ENCODE measurements at regions not wholly inside any gene's neighbourhood (a gene's known extent, or its start where the extent isn't known, plus 50 kb on each side); places are given as distances from the start of the nearest gene placed in this dataset. TPM values are rescaled to one million over a fixed set of nuclear protein-coding genes. Genes with fewer than 3 reads are reported as not detected.
"Not testable (repeated sequence)": the region's sequence is repeated elsewhere in the genome, so short reads cannot be mapped to it uniquely, and the experiment has no call there.

DNA sequence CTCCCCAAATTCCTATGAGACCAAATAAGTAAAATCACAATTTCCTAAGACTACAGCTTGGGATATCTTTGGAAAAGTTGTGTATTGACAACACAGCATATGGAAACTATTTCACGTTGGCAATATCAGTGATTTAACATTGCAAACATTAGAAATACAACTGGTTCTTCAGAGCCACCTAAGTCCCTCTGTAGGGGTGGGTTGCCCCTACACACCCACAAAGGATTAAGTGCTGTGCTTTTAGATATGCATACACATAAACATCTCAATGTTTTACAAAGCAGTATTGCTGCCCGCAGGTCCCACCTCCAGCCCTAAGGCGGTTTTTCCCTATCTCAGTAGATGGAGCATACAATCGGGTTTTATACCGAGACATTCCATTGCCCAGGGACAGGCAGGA, 66.0 kb upstream of the DEFB108B start:
- H3K27ac ChIP-seq (ENCODE audit: low read depth, low read length); H3K9me3 ChIP-seq (ENCODE audit: control insufficient read depth, insufficient read depth, low read length); CTCF ChIA-PET; H3K27me3 ChIP-seq (ENCODE audit: control insufficient read depth, insufficient read depth, low read length); POLR2A ChIA-PET; H3K4me3 ChIP-seq (ENCODE audit: low read depth, low read length); DNase-seq (ENCODE audit: low read depth, low spot score): not testable (repeated sequence)

- DNase-seq (ENCODE audit: low read depth, low spot score); CTCF ChIA-PET; H3K27ac ChIP-seq (ENCODE audit: low read depth, low read length); H3K4me3 ChIP-seq (ENCODE audit: low read depth, low read length); POLR2A ChIA-PET; H3K9me3 ChIP-seq (ENCODE audit: control insufficient read depth, insufficient read depth, low read length); H3K27me3 ChIP-seq (ENCODE audit: control insufficient read depth, insufficient read depth, low read length): not testable (repeated sequence)
Measured at GRCh38 chr11:71772193-71772592, 60.8 kb upstream of the DEFB108B start.

- no peak for TF ChIP-seq CTCF (IDR thresholded peaks at IDR 0.05; ENCODE audit: low read depth, low read length)
- H3K27ac ChIP-seq (ENCODE audit: low read depth, low read length): no peak overlapping the region
- ChIA-PET CTCF (no interaction called here), POLR2A (no interaction called here)
- H3K4me3 ChIP-seq (ENCODE audit: low read depth, low read length): no peak overlapping the region
- H3K27me3 ChIP-seq (ENCODE audit: control insufficient read depth, insufficient read depth, low read length): no peaks in the 10 kb centered on the region
- DNase-seq (ENCODE audit: low read depth, low spot score): no peak
- peaks cover 4% of the 10 kb centered on the region; the same call in 1 of the 2 replicates for H3K9me3 ChIP-seq (ENCODE audit: control insufficient read depth, insufficient read depth, low read length)
Measured at GRCh38 chr11:71774603-71775222, 58.3 kb upstream of the DEFB108B start.

DNA sequence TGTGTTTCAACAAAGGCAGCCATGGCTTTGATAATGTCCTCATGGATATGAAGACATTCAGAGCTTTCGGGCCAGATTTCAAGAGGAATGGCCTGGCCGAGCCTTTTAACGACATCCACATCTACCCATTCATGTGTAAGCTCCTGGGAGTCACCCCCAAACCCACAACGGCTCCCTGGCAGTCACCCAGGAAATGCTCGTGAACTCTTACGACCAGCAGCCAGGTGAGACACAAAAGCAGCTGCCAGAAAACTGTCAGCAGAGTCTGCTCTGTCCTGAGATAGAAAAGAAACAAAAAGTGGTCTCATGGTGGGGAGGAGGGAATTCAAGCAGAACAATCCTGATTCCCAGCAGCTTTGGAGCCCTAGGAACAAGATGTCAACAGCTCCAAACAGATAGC, 52.9 kb upstream of the DEFB108B start:
- DNase-seq (ENCODE audit: low read depth, low spot score); H3K27me3 ChIP-seq (ENCODE audit: control insufficient read depth, insufficient read depth, low read length); POLR2A ChIA-PET; CTCF ChIA-PET; H3K27ac ChIP-seq (ENCODE audit: low read depth, low read length); H3K9me3 ChIP-seq (ENCODE audit: control insufficient read depth, insufficient read depth, low read length); H3K4me3 ChIP-seq (ENCODE audit: low read depth, low read length): not testable (repeated sequence)

GRCh38 chr11:71780771-71781170, 52.2 kb upstream of the DEFB108B start:
- H3K9me3 ChIP-seq (ENCODE audit: control insufficient read depth, insufficient read depth, low read length); DNase-seq (ENCODE audit: low read depth, low spot score); CTCF ChIA-PET; H3K27me3 ChIP-seq (ENCODE audit: control insufficient read depth, insufficient read depth, low read length); H3K4me3 ChIP-seq (ENCODE audit: low read depth, low read length); POLR2A ChIA-PET; H3K27ac ChIP-seq (ENCODE audit: low read depth, low read length): not testable (repeated sequence)

- H3K27me3 ChIP-seq (ENCODE audit: control insufficient read depth, insufficient read depth, low read length); H3K4me3 ChIP-seq (ENCODE audit: low read depth, low read length); DNase-seq (ENCODE audit: low read depth, low spot score); POLR2A ChIA-PET; H3K9me3 ChIP-seq (ENCODE audit: control insufficient read depth, insufficient read depth, low read length); H3K27ac ChIP-seq (ENCODE audit: low read depth, low read length); CTCF ChIA-PET: not testable (repeated sequence)
Measured at GRCh38 chr11:71781491-71781890, 51.5 kb upstream of the DEFB108B start.

GRCh38 chr11:71782229-71782861, 50.7 kb upstream of the DEFB108B start:
- H3K27me3 ChIP-seq (ENCODE audit: control insufficient read depth, insufficient read depth, low read length); H3K9me3 ChIP-seq (ENCODE audit: control insufficient read depth, insufficient read depth, low read length); H3K4me3 ChIP-seq (ENCODE audit: low read depth, low read length); POLR2A ChIA-PET; H3K27ac ChIP-seq (ENCODE audit: low read depth, low read length); CTCF ChIA-PET; DNase-seq (ENCODE audit: low read depth, low spot score): not testable (repeated sequence)

DNA sequence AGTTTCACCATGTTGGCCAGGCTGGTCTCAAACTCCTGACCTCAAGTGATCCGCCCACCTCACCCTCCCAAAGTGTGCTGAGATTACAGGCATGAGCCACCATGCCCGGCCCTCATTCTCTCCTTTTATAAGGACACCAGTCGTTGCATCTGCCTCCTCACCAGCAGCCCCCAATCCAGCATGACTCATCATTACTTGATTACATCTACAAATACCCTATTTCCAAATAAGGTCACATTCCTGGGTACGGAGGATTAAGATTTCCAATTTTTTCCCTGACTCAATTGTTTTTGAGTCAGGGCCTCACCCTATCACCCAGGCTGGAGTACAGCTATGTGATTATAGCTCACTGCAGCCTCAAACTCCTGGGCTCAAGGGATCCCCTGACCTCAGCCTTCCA, 49.8 kb upstream of the DEFB108B start:
- CTCF ChIA-PET; H3K4me3 ChIP-seq (ENCODE audit: low read depth, low read length); POLR2A ChIA-PET; H3K9me3 ChIP-seq (ENCODE audit: control insufficient read depth, insufficient read depth, low read length); H3K27ac ChIP-seq (ENCODE audit: low read depth, low read length); DNase-seq (ENCODE audit: low read depth, low spot score); H3K27me3 ChIP-seq (ENCODE audit: control insufficient read depth, insufficient read depth, low read length): not testable (repeated sequence)

Small RNA genes in the stretch of these regions (small RNA-seq; reads per million reads assigned to genes)
- not detected for gene SNRPCP14 (ENCODE audit: insufficient read length, low read depth)

Data from AG04450 (cell line).